DND-41 (cell line): ENCODE measurements at regions not wholly inside any gene's neighbourhood (a gene's known extent, or its start where the extent isn't known, plus 50 kb on each side); places are given as distances from the start of the nearest gene placed in this dataset.

Experiments used
- CTCF ChIP-seq: IDR thresholded peaks from 2 replicates; pipeline ENCODE4 v1.5.1; 2012; ENCODE audit warnings: borderline replicate concordance, low read length, moderate library complexity, mild to moderate bottlenecking; ENCODE audit not compliant: poor library complexity, severe bottlenecking; ENCODE audit errors: extremely low read depth
- EZH2 ChIP-seq: IDR thresholded peaks from 3 replicates; pipeline ENCODE4 v1.6.1; 2012; ENCODE audit warnings: borderline replicate concordance, low read depth, mild to moderate bottlenecking, moderate library complexity, low read length, inconsistent platforms; ENCODE audit not compliant: severe bottlenecking

- TF ChIP-seq EZH2 (no peak), CTCF (no peak)
Observed at GRCh38 chr16:35747658-35748455, 2288.4 kb downstream of the TP53TG3F start.
